ENCODE measurements at regions not wholly inside any gene's neighbourhood (a gene's known extent, or its start where the extent isn't known, plus 50 kb on each side); places are given as distances from the start of the nearest gene placed in this dataset.

DNA sequence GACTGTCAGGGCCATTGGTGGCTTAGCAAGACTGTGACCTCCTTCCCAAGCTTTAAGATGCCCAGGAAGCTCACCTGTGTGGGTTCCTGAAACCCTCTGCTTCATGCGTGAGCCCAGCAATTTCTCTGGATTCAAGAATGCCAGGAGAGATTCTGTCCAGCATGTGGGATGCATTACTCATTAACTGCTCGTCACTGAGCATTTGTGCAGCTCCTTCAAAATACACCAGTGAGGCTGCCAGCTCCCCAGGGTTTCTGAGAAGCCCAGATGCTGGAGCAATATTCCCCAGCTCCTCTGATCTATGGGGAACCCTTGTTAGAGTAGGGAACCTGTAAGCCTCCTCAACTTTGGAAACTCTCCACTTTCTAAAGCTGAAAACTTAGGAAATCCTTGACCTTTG is 126.5 kb downstream of the CHST1 start:
- Histone ChIP-seq H3K27me3 (ENCODE audit: insufficient read depth, low read length, poor library complexity) (no peaks in the 10 kb centered on the region), H2AFZ (ENCODE audit: low read depth, low read length) (no peak overlapping the region), H3K27ac (ENCODE audit: low read length) (no peak overlapping the region), H3K9me3 (ENCODE audit: insufficient read depth, low read length, severe bottlenecking) (no peaks in the 10 kb centered on the region), H3K4me1 (ENCODE audit: insufficient read depth, low read length) (no peaks in the 10 kb centered on the region), H3K79me2 (ENCODE audit: insufficient read depth, low read length) (no peaks in the 10 kb centered on the region), H4K20me1 (ENCODE audit: insufficient read depth, low read length) (no peaks in the 10 kb centered on the region), H3K4me2 (ENCODE audit: insufficient read depth, low read length) (no peak overlapping the region), H3K4me3 (ENCODE audit: low read depth in 1 of 2, low read length in 2 of 2) (no peak overlapping the region), H3K36me3 (ENCODE audit: insufficient read depth, low read length) (no peaks in the 10 kb centered on the region), H3K9ac (ENCODE audit: low read depth, low read length) (no peak overlapping the region)
- DNase-seq: no peak
- TF ChIP-seq, protein P1, sequence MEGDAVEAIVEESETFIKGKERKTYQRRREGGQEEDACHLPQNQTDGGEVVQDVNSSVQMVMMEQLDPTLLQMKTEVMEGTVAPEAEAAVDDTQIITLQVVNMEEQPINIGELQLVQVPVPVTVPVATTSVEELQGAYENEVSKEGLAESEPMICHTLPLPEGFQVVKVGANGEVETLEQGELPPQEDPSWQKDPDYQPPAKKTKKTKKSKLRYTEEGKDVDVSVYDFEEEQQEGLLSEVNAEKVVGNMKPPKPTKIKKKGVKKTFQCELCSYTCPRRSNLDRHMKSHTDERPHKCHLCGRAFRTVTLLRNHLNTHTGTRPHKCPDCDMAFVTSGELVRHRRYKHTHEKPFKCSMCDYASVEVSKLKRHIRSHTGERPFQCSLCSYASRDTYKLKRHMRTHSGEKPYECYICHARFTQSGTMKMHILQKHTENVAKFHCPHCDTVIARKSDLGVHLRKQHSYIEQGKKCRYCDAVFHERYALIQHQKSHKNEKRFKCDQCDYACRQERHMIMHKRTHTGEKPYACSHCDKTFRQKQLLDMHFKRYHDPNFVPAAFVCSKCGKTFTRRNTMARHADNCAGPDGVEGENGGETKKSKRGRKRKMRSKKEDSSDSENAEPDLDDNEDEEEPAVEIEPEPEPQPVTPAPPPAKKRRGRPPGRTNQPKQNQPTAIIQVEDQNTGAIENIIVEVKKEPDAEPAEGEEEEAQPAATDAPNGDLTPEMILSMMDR (IDR thresholded peaks at IDR 0.05; ENCODE audit: borderline replicate concordance, extremely low read depth, low read length, poor library complexity, severe bottlenecking): no peak
- no peak for TF ChIP-seq EZH2 (IDR thresholded peaks at IDR 0.05; ENCODE audit: borderline replicate concordance, low read depth, low read length, severe bottlenecking)
- no peak for ATAC-seq (ENCODE audit: insufficient read depth, low read depth)

DNA sequence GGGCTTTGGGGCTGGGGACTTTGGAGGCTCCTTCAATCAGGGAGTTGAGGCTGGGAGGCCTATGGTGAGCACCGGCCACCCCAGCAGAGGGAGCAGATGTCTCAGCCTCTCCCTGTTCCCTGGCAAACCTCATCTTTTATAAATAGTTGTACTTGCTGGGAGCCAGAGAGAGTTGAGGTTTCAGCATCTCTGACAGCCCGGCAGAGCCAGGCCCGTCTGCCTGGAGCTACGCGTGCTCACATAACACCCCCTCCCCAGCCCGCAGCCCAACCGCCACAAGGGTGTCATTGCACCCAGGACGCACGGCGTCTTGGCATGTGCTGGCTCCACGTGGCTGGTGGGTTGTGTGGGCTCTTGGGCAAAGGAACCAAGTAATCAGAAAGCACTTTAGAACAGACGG is 127.1 kb downstream of the CHST1 start:
- Histone ChIP-seq H3K9ac (ENCODE audit: low read depth, low read length) (no peak overlapping the region), H4K20me1 (ENCODE audit: insufficient read depth, low read length) (no peaks in the 10 kb centered on the region), H3K27me3 (ENCODE audit: insufficient read depth, low read length, poor library complexity) (no peaks in the 10 kb centered on the region), H3K4me1 (ENCODE audit: insufficient read depth, low read length) (no peaks in the 10 kb centered on the region), H2AFZ (ENCODE audit: low read depth, low read length) (no peak overlapping the region), H3K27ac (ENCODE audit: low read length) (no peak overlapping the region), H3K9me3 (ENCODE audit: insufficient read depth, low read length, severe bottlenecking) (no peaks in the 10 kb centered on the region), H3K4me3 (ENCODE audit: low read depth in 1 of 2, low read length in 2 of 2) (no peak overlapping the region), H3K79me2 (ENCODE audit: insufficient read depth, low read length) (no peaks in the 10 kb centered on the region), H3K36me3 (ENCODE audit: insufficient read depth, low read length) (no peaks in the 10 kb centered on the region), H3K4me2 (ENCODE audit: insufficient read depth, low read length) (no peak overlapping the region)
- ATAC-seq (ENCODE audit: insufficient read depth, low read depth) (no peak), DNase-seq (no peak)
- TF ChIP-seq, protein P1 (IDR thresholded peaks at IDR 0.05; ENCODE audit: borderline replicate concordance, extremely low read depth, low read length, poor library complexity, severe bottlenecking): no peak
- TF ChIP-seq EZH2 (IDR thresholded peaks at IDR 0.05; ENCODE audit: borderline replicate concordance, low read depth, low read length, severe bottlenecking): no peak

DNA sequence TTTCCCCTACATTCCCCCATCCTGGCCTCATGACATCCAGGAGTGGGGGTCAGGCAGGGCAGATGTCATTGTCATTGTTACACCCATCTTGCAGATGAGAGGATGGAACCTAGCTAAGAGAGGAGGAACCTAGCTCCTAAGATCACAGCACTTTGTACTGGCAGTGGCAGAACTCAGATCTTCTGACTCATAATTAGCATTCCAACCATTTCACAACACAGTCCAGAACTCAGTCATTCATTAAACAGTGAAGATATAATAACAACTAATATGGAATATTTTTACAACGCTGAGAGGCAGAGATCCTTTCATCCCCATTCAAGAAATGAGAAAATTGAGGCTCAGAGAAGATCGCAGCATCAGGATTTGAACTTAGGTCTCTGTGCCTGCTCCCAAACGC is 127.8 kb downstream of the CHST1 start:
- Histone ChIP-seq H3K4me2 (ENCODE audit: insufficient read depth, low read length) (no peak overlapping the region), H4K20me1 (ENCODE audit: insufficient read depth, low read length) (no peaks in the 10 kb centered on the region), H3K9ac (ENCODE audit: low read depth, low read length) (no peak overlapping the region), H3K36me3 (ENCODE audit: insufficient read depth, low read length) (no peaks in the 10 kb centered on the region), H3K4me1 (ENCODE audit: insufficient read depth, low read length) (no peaks in the 10 kb centered on the region), H3K27ac (ENCODE audit: low read length) (no peak overlapping the region), H3K9me3 (ENCODE audit: insufficient read depth, low read length, severe bottlenecking) (no peaks in the 10 kb centered on the region), H3K4me3 (ENCODE audit: low read depth in 1 of 2, low read length in 2 of 2) (no peak overlapping the region), H2AFZ (ENCODE audit: low read depth, low read length) (no peak overlapping the region), H3K27me3 (ENCODE audit: insufficient read depth, low read length, poor library complexity) (peaks cover 4% of the 10 kb centered on the region), H3K79me2 (ENCODE audit: insufficient read depth, low read length) (no peaks in the 10 kb centered on the region)
- ATAC-seq (ENCODE audit: insufficient read depth, low read depth): no peak
- TF ChIP-seq, protein P1 (IDR thresholded peaks at IDR 0.05; ENCODE audit: borderline replicate concordance, extremely low read depth, low read length, poor library complexity, severe bottlenecking): no peak
- TF ChIP-seq EZH2 (IDR thresholded peaks at IDR 0.05; ENCODE audit: borderline replicate concordance, low read depth, low read length, severe bottlenecking): no peak
- DNase-seq: no peak

DNA sequence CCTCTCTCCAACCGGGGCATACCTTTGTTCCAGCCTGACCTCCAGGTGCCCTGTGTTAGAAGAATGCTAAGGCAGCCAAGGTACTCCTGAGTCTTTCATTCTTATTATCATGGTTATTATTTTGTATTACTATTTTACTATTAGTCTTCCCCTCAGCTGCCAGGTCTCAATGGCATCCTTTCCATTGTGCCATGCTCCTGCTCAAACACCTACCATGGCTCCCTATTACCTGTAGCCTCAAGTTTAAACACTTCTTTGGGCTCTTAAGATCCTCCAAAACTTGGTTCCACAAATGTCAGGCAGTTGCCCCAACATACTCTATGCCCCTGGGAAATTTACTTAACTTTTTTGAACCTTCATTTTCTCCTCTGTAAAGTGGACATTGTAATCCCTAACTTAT is 130.4 kb downstream of the CHST1 start:
- Histone ChIP-seq H3K36me3 (ENCODE audit: insufficient read depth, low read length) (no peaks in the 10 kb centered on the region), H3K4me3 (ENCODE audit: low read depth in 1 of 2, low read length in 2 of 2) (no peak overlapping the region), H2AFZ (ENCODE audit: low read depth, low read length) (no peak overlapping the region), H3K79me2 (ENCODE audit: insufficient read depth, low read length) (no peaks in the 10 kb centered on the region), H3K4me2 (ENCODE audit: insufficient read depth, low read length) (no peak overlapping the region), H3K4me1 (ENCODE audit: insufficient read depth, low read length) (no peaks in the 10 kb centered on the region), H4K20me1 (ENCODE audit: insufficient read depth, low read length) (no peaks in the 10 kb centered on the region), H3K27me3 (ENCODE audit: insufficient read depth, low read length, poor library complexity) (peaks cover 7% of the 10 kb centered on the region), H3K9me3 (ENCODE audit: insufficient read depth, low read length, severe bottlenecking) (no peaks in the 10 kb centered on the region), H3K27ac (ENCODE audit: low read length) (no peak overlapping the region), H3K9ac (ENCODE audit: low read depth, low read length) (no peak overlapping the region)
- TF ChIP-seq, protein P1 (IDR thresholded peaks at IDR 0.05; ENCODE audit: borderline replicate concordance, extremely low read depth, low read length, poor library complexity, severe bottlenecking): no peak
- TF ChIP-seq EZH2 (IDR thresholded peaks at IDR 0.05; ENCODE audit: borderline replicate concordance, low read depth, low read length, severe bottlenecking): no peak
- DNase-seq (no peak), ATAC-seq (ENCODE audit: insufficient read depth, low read depth) (no peak)

All from DND-41 (cell line).